ENCODE measurements at regions not wholly inside any gene's neighbourhood (a gene's known extent, or its start where the extent isn't known, plus 50 kb on each side); places are given as distances from the start of the nearest gene placed in this dataset.
"Not testable (repeated sequence)": the region's sequence is repeated elsewhere in the genome, so short reads cannot be mapped to it uniquely, and the experiment has no call there.

DNA sequence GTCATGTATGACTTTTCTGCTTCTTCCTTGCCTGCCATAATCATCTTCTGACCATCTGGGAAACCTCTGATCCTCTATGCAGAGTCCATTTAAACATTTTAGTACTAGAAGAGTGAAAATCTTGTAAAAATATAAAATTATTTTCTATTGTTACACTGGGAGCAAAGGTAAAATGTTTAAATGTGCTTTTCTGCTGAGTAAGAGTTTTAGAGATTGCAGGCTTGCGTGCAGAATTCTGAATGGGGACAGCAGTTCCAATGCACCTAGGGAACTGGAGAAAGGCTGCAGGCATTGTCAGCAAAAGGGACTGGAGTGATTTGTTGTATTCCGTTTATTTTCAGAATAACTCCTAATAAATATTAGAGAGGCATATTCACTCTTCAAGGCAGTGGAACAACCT lies 180.7 kb downstream of the ZNF37A start:
- H3K4me3 ChIP-seq (replicated peaks in 1 of 3; ENCODE audit: insufficient read depth in 1 of 3, low read depth in 1 of 3, low read length in 3 of 3); H3K9ac ChIP-seq (replicated peaks; ENCODE audit: extremely low read depth, insufficient read depth, low read length); H3K9me1 ChIP-seq (replicated peaks; ENCODE audit: control insufficient read depth, extremely low read depth, insufficient read depth, low read length); H3K36me3 ChIP-seq (ENCODE audit: control insufficient read depth in 2 of 2, extremely low read depth in 1 of 2, insufficient read depth in 2 of 2, low read length in 2 of 2); H4K20me1 ChIP-seq (replicated peaks; ENCODE audit: control insufficient read depth, extremely low read depth, insufficient read depth, low read length); FAIRE-seq; intact Hi-C loops (cut with micrococcal nuclease); DNase-seq (ENCODE audit: low read depth, low spot score); H3K27me3 ChIP-seq (ENCODE audit: control insufficient read depth in 2 of 2, insufficient read depth in 2 of 2, low read length in 2 of 2); H3K9me3 ChIP-seq (replicated peaks; ENCODE audit: control insufficient read depth, insufficient read depth, low read length); dilution Hi-C loops (cut with MboI; ENCODE audit: extremely low pct_ligation_motif_present, low sequenced_read_pairs); POLR2A ChIA-PET; BruUV-seq (replicated peaks); H2AFZ ChIP-seq (ENCODE audit: low read depth, low read length); H3K27ac ChIP-seq (ENCODE audit: insufficient read depth, low read depth, low read length); H3K4me2 ChIP-seq (ENCODE audit: insufficient read depth, low read length); H3K79me2 ChIP-seq (ENCODE audit: control insufficient read depth, insufficient read depth, low read length); CTCF ChIA-PET; H3K4me1 ChIP-seq (ENCODE audit: control insufficient read depth, extremely low read depth, insufficient read depth, low read length): not testable (repeated sequence)

DNA sequence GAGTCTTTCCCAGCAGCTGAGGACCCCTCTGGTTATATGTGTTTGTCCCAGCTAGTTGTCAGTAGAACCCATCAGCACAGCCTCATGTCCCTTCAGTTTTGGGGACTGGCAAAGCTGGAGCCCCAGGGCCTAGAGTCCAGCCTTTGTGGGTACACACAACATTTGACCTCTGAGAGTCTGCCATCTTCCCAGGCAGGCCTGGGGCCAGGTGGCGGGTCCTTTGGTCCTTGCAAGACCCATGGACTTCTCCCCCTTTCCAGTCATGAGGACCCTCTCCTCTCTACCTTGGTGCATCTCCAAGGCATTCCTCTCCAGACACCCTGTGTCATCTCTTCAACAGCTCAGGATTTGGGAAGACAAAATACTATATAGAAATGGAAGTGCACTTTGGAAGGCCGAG lies 198.4 kb downstream of the ZNF37A start:
- FAIRE-seq, result not testable (repeated sequence)

DNA sequence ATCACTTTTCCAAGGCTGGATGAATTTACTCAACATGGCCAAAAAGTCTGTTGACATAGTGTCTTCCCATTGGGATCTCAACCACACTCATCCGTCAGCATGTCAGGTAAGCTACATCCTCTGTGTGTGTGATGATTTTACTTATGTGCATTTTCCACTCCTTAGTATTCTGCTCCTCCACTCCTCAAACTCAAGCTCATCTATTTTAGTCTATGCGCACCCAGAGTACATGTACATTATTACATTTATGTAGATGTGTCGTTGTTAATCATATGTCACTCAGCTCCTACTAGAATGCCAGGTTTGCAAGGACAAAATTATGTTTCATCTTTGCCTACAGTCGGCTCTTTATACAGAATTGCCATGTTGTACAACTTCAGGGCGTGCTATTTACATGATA lies 216.0 kb downstream of the ZNF37A start:
- H3K79me2 ChIP-seq (ENCODE audit: control insufficient read depth, insufficient read depth, low read length); CTCF ChIA-PET; H4K20me1 ChIP-seq (replicated peaks; ENCODE audit: control insufficient read depth, extremely low read depth, insufficient read depth, low read length); H3K9me3 ChIP-seq (replicated peaks; ENCODE audit: control insufficient read depth, insufficient read depth, low read length); dilution Hi-C loops (cut with MboI; ENCODE audit: extremely low pct_ligation_motif_present, low sequenced_read_pairs); POLR2A ChIA-PET; H3K4me3 ChIP-seq (replicated peaks in 1 of 3; ENCODE audit: insufficient read depth in 1 of 3, low read depth in 1 of 3, low read length in 3 of 3); H3K27ac ChIP-seq (ENCODE audit: insufficient read depth, low read depth, low read length); H3K9ac ChIP-seq (replicated peaks; ENCODE audit: extremely low read depth, insufficient read depth, low read length); H3K9me1 ChIP-seq (replicated peaks; ENCODE audit: control insufficient read depth, extremely low read depth, insufficient read depth, low read length); DNase-seq (ENCODE audit: low read depth, low spot score); BruUV-seq (replicated peaks); FAIRE-seq; H2AFZ ChIP-seq (ENCODE audit: low read depth, low read length); H3K27me3 ChIP-seq (ENCODE audit: control insufficient read depth in 2 of 2, insufficient read depth in 2 of 2, low read length in 2 of 2); H3K4me1 ChIP-seq (ENCODE audit: control insufficient read depth, extremely low read depth, insufficient read depth, low read length); H3K36me3 ChIP-seq (ENCODE audit: control insufficient read depth in 2 of 2, extremely low read depth in 1 of 2, insufficient read depth in 2 of 2, low read length in 2 of 2); H3K4me2 ChIP-seq (ENCODE audit: insufficient read depth, low read length); intact Hi-C loops (cut with micrococcal nuclease): not testable (repeated sequence)

More for the DNA sequence above, 198.4 kb downstream of the ZNF37A start:
- H3K4me3 ChIP-seq (replicated peaks in 1 of 3; ENCODE audit: insufficient read depth in 1 of 3, low read depth in 1 of 3, low read length in 3 of 3); H3K79me2 ChIP-seq (ENCODE audit: control insufficient read depth, insufficient read depth, low read length); BruUV-seq (replicated peaks); H3K27ac ChIP-seq (ENCODE audit: insufficient read depth, low read depth, low read length); H3K4me2 ChIP-seq (ENCODE audit: insufficient read depth, low read length); intact Hi-C loops (cut with micrococcal nuclease); DNase-seq (ENCODE audit: low read depth, low spot score); H3K36me3 ChIP-seq (ENCODE audit: control insufficient read depth in 2 of 2, extremely low read depth in 1 of 2, insufficient read depth in 2 of 2, low read length in 2 of 2); H4K20me1 ChIP-seq (replicated peaks; ENCODE audit: control insufficient read depth, extremely low read depth, insufficient read depth, low read length); H3K9ac ChIP-seq (replicated peaks; ENCODE audit: extremely low read depth, insufficient read depth, low read length); dilution Hi-C loops (cut with MboI; ENCODE audit: extremely low pct_ligation_motif_present, low sequenced_read_pairs); CTCF ChIA-PET; H2AFZ ChIP-seq (ENCODE audit: low read depth, low read length); POLR2A ChIA-PET; H3K9me1 ChIP-seq (replicated peaks; ENCODE audit: control insufficient read depth, extremely low read depth, insufficient read depth, low read length); H3K27me3 ChIP-seq (ENCODE audit: control insufficient read depth in 2 of 2, insufficient read depth in 2 of 2, low read length in 2 of 2); H3K9me3 ChIP-seq (replicated peaks; ENCODE audit: control insufficient read depth, insufficient read depth, low read length); H3K4me1 ChIP-seq (ENCODE audit: control insufficient read depth, extremely low read depth, insufficient read depth, low read length): not testable (repeated sequence)

DNA sequence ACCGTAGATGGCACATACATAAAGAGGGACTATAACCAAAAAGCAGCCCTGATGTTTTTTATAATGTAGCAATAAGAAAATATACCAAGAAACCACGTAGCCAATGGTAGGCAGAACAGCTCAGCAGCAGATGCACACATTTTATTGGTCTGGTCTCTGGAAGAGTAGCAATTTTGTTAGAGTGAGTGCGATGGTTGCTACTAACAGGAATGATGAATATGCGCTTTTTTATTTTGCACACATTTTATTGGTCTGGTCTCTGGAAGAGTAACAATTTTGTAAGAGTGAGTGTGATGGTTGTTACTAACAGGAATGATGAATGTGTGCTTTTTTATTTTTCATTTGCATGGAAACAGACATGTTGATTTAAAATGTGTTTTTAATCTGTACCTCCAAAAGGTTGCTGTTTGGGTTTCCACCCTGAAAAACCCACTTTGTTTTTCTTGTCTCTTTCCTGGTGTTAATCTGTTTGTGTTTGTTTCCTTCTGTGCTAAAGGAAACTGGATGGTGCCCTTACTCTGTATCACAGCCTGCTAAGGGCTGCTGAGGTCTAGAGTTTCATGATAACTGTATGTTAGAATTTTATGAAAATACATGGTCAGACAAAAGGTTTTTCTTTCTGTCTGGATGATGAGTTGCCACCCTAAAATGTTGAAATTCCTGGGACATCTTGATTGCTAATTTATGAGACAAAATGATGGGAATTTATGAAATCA lies 221.1 kb downstream of the ZNF37A start:
- DNase-seq (ENCODE audit: low read depth, low spot score); dilution Hi-C loops (cut with MboI; ENCODE audit: extremely low pct_ligation_motif_present, low sequenced_read_pairs); H3K36me3 ChIP-seq (ENCODE audit: control insufficient read depth in 2 of 2, extremely low read depth in 1 of 2, insufficient read depth in 2 of 2, low read length in 2 of 2); intact Hi-C loops (cut with micrococcal nuclease); H3K9me3 ChIP-seq (replicated peaks; ENCODE audit: control insufficient read depth, insufficient read depth, low read length); H3K4me3 ChIP-seq (replicated peaks in 1 of 3; ENCODE audit: insufficient read depth in 1 of 3, low read depth in 1 of 3, low read length in 3 of 3); BruUV-seq (replicated peaks); H3K4me2 ChIP-seq (ENCODE audit: insufficient read depth, low read length); CTCF ChIA-PET; H3K79me2 ChIP-seq (ENCODE audit: control insufficient read depth, insufficient read depth, low read length); H3K27ac ChIP-seq (ENCODE audit: insufficient read depth, low read depth, low read length); H3K9me1 ChIP-seq (replicated peaks; ENCODE audit: control insufficient read depth, extremely low read depth, insufficient read depth, low read length); H4K20me1 ChIP-seq (replicated peaks; ENCODE audit: control insufficient read depth, extremely low read depth, insufficient read depth, low read length); H3K9ac ChIP-seq (replicated peaks; ENCODE audit: extremely low read depth, insufficient read depth, low read length); FAIRE-seq; POLR2A ChIA-PET; H2AFZ ChIP-seq (ENCODE audit: low read depth, low read length); H3K27me3 ChIP-seq (ENCODE audit: control insufficient read depth in 2 of 2, insufficient read depth in 2 of 2, low read length in 2 of 2); H3K4me1 ChIP-seq (ENCODE audit: control insufficient read depth, extremely low read depth, insufficient read depth, low read length): not testable (repeated sequence)

All from endothelial cell of umbilical vein (primary cell).